HG03558 (cell line): ENCODE measurements at regions not wholly inside any gene's neighbourhood (a gene's known extent, or its start where the extent isn't known, plus 50 kb on each side); places are given as distances from the start of the nearest gene placed in this dataset.
"Not testable (repeated sequence)": the region's sequence is repeated elsewhere in the genome, so short reads cannot be mapped to it uniquely, and the experiment has no call there.

Source experiments
- ATAC-seq: cut with Tn5 transposase; IDR thresholded peaks from one replicate; pipeline ENCODE4 v1.9.1; 2021; ENCODE audit warnings: moderate number of reproducible peaks; ENCODE audit not compliant: unreplicated experiment; ENCODE audit errors: extremely low read depth

- ATAC-seq, result not testable (repeated sequence)
These were observed 109.7 kb upstream of the ZNG1E start for GRCh38 chr9:65566018-65566417.

GRCh38 chr9:65519018-65519417 lies 156.7 kb upstream of the ZNG1E start:
- not testable (repeated sequence) for ATAC-seq

DNA sequence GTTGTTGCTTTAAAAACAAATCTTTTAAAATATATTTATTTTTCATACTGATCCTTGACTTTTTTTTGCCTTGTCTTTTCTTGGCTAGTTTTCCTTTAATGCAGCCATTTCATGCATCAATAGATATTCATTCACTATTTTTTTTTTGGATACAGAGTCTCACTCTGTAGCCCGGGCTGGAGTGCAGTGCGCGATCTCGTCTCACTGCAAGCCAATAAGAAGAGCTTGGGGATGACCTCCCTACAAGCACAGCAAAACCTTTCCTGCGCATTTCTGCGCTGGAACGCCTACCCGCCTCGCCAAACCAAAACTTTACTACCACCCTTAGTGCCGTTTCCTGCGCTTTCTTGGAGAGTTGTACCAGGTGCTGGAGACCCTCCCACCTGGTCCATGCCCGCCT lies 161.3 kb upstream of the ZNG1E start:
- ATAC-seq, result not testable (repeated sequence)

DNA sequence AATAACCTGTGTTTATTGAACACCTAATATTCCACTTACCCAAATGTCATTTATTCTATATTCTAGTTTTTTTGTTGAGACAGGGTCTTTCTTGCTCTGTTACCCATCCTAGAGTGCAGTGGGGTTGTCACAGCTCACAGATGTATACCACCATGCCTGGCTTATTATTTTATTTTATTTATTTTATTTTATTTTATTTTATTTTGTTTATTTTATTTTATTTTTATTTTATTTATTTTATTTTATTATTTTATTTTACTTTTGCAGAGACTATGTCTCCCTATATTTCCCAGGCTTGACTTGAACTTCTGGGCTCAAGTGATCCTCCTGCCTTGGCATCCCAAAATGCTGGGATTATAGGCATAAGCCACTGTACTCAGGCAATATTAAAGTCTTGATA lies 167.8 kb upstream of the ZNG1E start:
- not testable (repeated sequence) for ATAC-seq

DNA sequence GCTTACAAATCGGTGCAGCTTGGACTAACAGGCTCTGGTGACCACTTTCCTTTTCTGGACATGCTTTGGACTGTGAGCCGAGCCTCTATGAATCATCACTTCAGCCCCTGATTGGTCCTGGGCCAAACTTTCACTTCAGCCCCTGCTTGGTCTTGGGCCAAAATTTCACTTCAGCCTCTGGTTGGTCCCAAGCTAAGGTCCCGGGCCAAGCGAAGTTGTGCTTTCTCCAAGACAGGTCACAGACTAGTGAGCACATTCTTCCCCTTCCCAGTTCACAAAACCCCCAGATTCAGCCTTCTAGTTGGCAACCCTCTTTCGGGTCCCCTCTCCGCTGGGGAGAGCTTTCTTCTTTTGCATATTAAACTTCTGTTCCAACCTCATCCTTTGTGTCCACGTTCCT lies 171.0 kb upstream of the ZNG1E start:
- not testable (repeated sequence) for ATAC-seq

DNA sequence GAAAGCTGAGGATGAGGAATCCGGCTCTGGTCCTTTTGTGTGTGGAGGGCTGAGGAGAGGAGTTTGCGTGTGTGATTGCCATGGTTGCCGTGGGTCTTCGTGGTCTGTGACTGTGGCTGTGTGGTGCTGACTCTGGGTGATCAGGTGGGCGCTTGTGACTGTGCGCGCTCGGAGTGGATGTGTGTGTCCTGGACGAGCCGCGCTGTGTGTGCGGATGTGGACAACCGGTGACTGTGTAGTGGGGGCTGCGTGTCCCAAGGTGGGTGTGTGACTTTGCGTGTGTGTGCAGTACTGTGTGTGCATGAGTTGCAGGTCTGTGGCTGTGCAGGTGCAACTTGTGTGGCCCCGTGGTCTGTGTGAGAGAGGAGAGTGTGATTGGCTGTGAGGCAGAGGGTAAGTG lies 172.0 kb upstream of the ZNG1E start:
- ATAC-seq, result not testable (repeated sequence)

DNA sequence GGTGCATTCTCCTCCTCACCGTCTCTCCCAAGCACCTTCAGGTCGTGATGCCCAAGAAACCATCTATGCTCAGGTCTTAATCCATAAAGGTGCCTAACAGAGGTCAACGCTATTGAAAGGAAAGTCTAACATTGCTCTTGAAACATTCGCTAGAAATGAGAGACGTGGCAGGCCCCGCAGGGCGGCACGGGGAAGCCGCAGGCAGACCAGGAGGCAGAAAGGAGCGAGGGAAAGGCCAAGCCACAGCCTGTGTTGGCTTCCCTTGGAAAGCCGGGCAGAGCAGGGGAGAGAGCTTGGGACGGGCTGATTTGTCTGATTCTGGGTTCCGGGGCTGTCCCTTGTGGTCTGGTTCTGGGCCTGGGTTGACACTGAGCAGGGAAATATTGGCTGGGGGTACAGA lies 192.8 kb upstream of the ZNG1E start:
- ATAC-seq, result not testable (repeated sequence)

DNA sequence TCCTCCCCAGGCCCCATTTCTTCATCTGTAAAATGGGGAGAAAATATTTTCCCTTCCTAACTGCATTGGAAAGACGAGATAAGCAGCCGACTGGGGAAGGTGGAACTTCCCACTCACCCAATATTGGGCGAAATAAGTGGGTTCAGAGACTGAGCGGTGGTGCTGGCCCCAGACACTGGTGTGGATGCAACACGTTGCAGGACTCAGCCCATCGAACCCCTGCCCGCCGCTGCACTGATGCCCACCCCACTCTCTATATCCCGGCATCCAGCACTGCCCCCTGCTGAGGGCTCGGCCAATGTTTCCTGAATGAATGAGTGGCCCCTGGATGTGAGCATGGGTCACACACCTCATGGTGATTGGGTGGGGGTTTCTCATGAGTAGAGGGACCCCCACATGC lies 194.4 kb upstream of the ZNG1E start:
- not testable (repeated sequence) for ATAC-seq

- not testable (repeated sequence) for ATAC-seq
These were observed 189.9 kb upstream of the FOXD4L5 start for GRCh38 chr9:65474891-65475290.

- not testable (repeated sequence) for ATAC-seq
These were observed 188.2 kb upstream of the FOXD4L5 start for GRCh38 chr9:65473059-65473822.

DNA sequence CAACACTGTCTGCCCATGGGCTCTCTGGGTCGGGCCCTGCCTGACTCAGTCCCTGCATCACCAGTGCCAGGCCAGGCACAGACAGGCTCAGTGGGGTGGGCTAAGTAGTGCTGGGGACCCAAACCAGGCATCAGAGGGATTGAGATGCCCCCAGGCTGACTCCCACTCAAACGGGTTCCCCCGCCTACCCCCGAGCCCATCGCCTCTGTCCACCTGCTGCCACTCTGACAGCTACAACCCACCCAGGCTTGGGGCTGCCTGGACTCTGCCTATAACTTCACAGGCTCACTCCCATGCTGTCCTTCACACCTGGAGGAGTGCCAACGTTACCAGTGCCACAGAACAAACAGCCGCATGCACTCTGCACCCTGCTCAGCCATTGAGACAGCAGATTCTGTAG lies 186.1 kb upstream of the FOXD4L5 start:
- not testable (repeated sequence) for ATAC-seq

DNA sequence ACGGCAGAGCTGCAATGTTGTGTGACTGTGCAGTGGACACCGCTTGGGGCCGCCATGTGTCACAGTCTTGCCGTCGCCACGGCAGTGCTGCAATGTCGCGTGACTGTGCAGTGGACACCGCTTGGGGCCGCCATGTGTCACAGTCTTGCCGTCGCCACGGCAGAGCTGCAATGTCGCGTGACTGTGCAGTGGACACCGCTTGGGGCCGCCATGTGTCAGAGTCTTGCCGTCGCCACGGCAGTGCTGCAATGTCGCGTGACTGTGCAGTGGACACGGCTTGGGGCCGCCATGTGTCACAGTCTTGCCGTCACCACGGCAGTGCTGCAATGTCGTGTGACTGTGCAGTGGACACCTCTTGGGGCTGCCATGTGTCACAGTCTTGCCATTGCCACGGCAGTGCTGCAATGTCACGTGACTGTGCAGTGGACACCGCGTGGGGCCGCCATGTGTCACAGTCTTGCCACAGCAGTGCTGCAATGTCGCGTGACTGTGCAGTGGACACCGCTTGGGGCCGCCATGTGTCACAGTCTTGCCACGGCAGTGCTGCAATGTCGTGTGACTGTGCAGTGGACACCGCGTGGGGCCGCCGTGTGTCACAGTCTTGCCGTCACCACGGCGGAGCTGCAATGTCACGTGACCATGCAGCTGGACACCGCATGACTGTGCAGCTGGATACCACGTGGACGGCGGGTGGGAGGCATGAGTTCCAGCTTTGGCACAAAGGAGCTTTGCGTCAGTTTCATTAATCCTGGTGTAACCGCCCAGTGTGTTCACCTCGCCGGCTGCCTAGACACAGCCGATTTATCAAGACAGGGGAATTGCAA lies 182.1 kb upstream of the FOXD4L5 start:
- ATAC-seq, result not testable (repeated sequence)

DNA sequence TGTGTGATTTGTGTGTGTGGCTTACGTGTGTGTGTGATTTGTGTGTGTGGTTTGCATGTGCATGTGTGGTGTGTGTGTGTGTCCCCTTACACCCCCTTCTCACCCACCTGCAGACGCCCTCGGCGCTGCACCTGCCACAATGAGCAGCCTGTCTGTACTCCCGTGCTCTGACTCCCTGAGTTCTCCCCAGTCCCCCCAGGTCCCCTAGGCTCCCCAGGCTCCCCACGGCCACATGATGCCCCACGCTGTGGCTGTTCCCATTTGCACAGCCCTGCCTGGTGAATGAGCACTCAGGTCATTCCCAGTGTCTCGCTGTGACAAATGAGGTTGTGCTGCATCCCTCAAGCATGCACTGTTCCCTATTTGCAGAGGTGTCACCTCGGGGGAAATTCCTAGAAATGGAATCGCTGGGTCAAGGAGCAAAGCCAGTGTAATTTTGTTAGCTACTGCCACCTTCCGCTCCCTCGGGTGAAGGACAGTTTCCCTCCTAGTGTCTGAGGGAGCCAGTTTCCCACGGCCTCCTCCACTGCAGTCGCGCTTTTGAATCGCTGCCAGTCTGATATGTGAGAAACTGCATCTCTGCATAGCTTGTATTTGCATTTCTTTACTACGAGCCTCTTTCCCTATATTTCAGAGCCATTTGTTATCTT lies 180.4 kb upstream of the FOXD4L5 start:
- ATAC-seq, result not testable (repeated sequence)

GRCh38 chr9:65462476-65462875 lies 177.5 kb upstream of the FOXD4L5 start:
- ATAC-seq, result not testable (repeated sequence)

- no peak for ATAC-seq
These were observed 174.8 kb upstream of the FOXD4L5 start for GRCh38 chr9:65459756-65460320.

DNA sequence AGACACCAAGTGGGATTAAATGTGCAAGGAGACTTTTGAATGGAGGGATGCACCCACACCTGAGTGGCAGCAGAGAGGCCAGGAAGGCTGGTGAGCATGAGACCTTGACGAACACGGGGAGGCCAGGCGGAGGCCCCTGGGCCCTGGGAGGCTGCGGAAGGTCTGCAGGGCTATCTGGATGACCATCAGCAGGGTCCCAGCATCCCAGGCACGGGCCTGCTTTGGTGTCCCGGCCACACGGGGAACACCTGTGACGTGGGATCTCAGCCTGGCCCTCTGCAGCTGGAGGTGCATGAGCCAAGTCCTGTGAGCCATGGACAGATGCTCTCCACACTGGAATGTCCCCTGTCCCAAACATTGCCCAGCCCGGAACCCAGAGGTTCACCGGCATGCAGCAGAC lies 174.0 kb upstream of the FOXD4L5 start:
- ATAC-seq, result no peak

- ATAC-seq, result no peak
These were observed 173.5 kb upstream of the FOXD4L5 start for GRCh38 chr9:65458465-65458864.

DNA sequence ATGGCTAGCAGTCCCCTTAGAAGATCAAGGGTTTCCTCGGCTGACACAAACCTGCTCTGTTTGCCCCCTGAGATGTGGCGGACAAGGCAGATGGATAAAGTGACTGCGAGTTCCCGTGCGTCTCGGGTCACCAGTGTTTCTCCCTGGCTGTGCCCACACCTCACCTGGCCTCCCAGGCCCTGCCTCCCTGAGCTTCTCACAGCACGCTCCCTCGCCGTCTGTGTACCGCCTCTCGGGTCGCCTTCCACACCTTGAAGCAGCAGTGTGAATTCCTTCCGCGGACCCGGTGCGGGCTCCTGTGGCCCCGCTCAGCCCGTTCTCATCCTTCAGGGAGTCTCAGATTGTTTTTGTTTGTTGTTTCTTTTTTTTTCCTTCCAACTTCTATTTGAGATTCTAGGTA lies 172.0 kb upstream of the FOXD4L5 start:
- not testable (repeated sequence) for ATAC-seq

DNA sequence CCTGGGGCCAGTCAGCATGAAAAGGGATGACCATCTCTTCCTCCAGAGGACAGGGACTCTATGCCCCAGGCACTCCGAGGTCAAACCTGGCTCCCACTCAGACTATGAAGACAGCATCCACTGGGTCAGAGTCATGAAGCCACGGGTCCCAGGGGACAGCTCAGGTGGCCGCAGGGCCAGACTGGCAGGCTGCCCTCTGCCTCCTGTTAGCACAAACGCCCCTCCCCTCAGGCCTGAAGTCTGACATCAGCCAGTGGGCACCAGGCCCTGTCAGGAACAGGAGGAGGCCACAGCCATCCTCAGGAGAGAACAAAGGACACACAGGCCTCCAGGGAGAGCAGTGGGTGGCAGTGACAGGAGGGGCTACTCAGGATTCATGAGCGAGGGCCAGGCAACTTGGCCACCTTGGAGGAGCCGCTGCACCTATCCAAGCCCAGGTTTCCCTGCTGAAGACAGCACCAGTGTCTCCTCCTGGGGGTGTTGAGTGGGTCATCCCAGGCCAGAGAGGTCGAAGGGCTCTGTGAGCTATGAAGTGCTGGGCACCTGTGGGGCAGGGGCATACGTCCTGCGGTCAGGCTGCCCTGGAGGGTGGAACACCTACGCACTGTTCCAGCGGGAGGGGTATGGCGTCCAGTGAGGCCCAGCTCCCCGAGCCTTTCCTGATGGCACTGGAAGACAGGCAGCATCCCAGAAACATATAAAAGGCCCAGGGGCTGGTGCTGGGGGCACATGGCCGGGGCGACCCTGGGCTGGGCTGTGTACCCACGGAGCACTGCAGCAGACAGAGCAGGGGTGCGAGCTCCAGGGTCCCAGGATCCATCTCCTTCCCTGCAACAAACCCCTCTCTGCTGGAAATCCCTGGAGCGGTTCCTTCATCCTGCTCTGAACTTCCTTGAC lies 171.0 kb upstream of the FOXD4L5 start:
- not testable (repeated sequence) for ATAC-seq

- not testable (repeated sequence) for ATAC-seq
These were observed 170.1 kb upstream of the FOXD4L5 start for GRCh38 chr9:65455136-65455535.
